ENCODE measurements at regions not wholly inside any gene's neighbourhood (a gene's known extent, or its start where the extent isn't known, plus 50 kb on each side); places are given as distances from the start of the nearest gene placed in this dataset.

- no peak for DNase-seq
These were observed 689.6 kb downstream of the TSN start for GRCh38 chr2:122445003-122445402.

GRCh38 chr2:122446761-122447160 is 691.3 kb downstream of the TSN start:
- no peak for DNase-seq

- no peak for DNase-seq
These were observed 691.8 kb downstream of the TSN start for GRCh38 chr2:122447237-122447636.

- peak; percentile 9 for DNase-seq
These were observed 695.6 kb downstream of the TSN start for GRCh38 chr2:122451040-122451439.

- no peak for DNase-seq
These were observed 696.2 kb downstream of the TSN start for GRCh38 chr2:122451697-122452096.

GRCh38 chr2:122469147-122469546 is 713.7 kb downstream of the TSN start:
- no peak for DNase-seq

GRCh38 chr2:122471753-122472152 is 716.3 kb downstream of the TSN start:
- DNase-seq: no peak

- DNase-seq: no peak
These were observed 722.7 kb downstream of the TSN start for GRCh38 chr2:122478117-122478516.

- no peak for DNase-seq
These were observed 723.3 kb downstream of the TSN start for GRCh38 chr2:122478771-122479170.

- no peak for DNase-seq
These were observed 725.2 kb downstream of the TSN start for GRCh38 chr2:122480501-122481243.

GRCh38 chr2:122481244-122481622 is 725.8 kb downstream of the TSN start:
- no peak for DNase-seq

- no peak for DNase-seq
These were observed 726.3 kb downstream of the TSN start for GRCh38 chr2:122481717-122482116.

- DNase-seq: no peak
These were observed 730.6 kb downstream of the TSN start for GRCh38 chr2:122486086-122486485.

- no peak for DNase-seq
These were observed 731.4 kb downstream of the TSN start for GRCh38 chr2:122486705-122487415.

- DNase-seq: no peak
These were observed 735.6 kb downstream of the TSN start for GRCh38 chr2:122491011-122491410.

GRCh38 chr2:122500316-122501105 is 745.1 kb downstream of the TSN start:
- DNase-seq: no peak

- DNase-seq: no peak
These were observed 751.2 kb downstream of the TSN start for GRCh38 chr2:122506620-122507019.

- no peak for DNase-seq
These were observed 751.8 kb downstream of the TSN start for GRCh38 chr2:122507261-122507660.

- no peak for DNase-seq
These were observed 756.6 kb downstream of the TSN start for GRCh38 chr2:122512091-122512490.

- DNase-seq: peak; percentile 71
These were observed 759.1 kb downstream of the TSN start for GRCh38 chr2:122514451-122514996.

GRCh38 chr2:122515731-122516290 is 760.4 kb downstream of the TSN start:
- no peak for DNase-seq

GRCh38 chr2:122516775-122517174 is 761.3 kb downstream of the TSN start:
- DNase-seq: no peak

- DNase-seq: no peak
These were observed 763.9 kb downstream of the TSN start for GRCh38 chr2:122519366-122519765.
